ENCODE measurements at regions not wholly inside any gene's neighbourhood (a gene's known extent, or its start where the extent isn't known, plus 50 kb on each side); places are given as distances from the start of the nearest gene placed in this dataset.
A peak's percentile ranks its signal among the peaks of the same experiment; 100 is the strongest.

- no peaks in the 10 kb centered on the region for H3K36me3 Mint-ChIP-seq (ENCODE audit: low read depth)
- H3K27me3 Mint-ChIP-seq (ENCODE audit: low read depth) = peaks cover 4% of the 10 kb centered on the region
- intact Hi-C loops (cut with micrococcal nuclease) = loop anchor here (1.0 to 10.0 kb wide), 7 partner anchors 9 to 424 kb away; partner anchors contain the start of genes ABCE1, ANAPC10, MMAA and OTUD4
- peaks cover 2% of the 10 kb centered on the region for H3K9me3 Mint-ChIP-seq
- DNase-seq = peak; percentile 8
- CTCF ChIA-PET = interaction anchor here (0.7 kb wide), 1 partner anchor 16 kb away, joined by 4 read pairs; no protein-coding TSS in a partner anchor
- H3K4me3 Mint-ChIP-seq = no peak overlapping the region
- peaks cover 34% of the 10 kb centered on the region for H3K4me1 Mint-ChIP-seq (ENCODE audit: low read depth)
- H3K27ac Mint-ChIP-seq = peak overlapping the region; percentile 72
These were observed 127.5 kb upstream of the OTUD4 start for GRCh38 chr4:145307763-145308430.

GRCh38 chr4:145307120-145307519 is 126.7 kb upstream of the OTUD4 start:
- no peak overlapping the region for H3K4me3 Mint-ChIP-seq
- intact Hi-C loops (cut with micrococcal nuclease) = loop anchor here (5.0 to 10.0 kb wide), 2 partner anchors 248 to 425 kb away; no protein-coding TSS in a partner anchor
- peaks cover 2% of the 10 kb centered on the region for H3K9me3 Mint-ChIP-seq
- CTCF ChIA-PET = no interaction called here
- H3K27me3 Mint-ChIP-seq (ENCODE audit: low read depth) = peaks cover 4% of the 10 kb centered on the region
- peaks cover 34% of the 10 kb centered on the region for H3K4me1 Mint-ChIP-seq (ENCODE audit: low read depth)
- no peaks in the 10 kb centered on the region for H3K36me3 Mint-ChIP-seq (ENCODE audit: low read depth)
- DNase-seq = no peak
- no peak overlapping the region for H3K27ac Mint-ChIP-seq

- intact Hi-C loops (cut with micrococcal nuclease) = loop anchor here (10.0 kb wide), 1 partner anchor 252 kb away; no protein-coding TSS in a partner anchor
- Mint-ChIP-seq H3K36me3 (ENCODE audit: low read depth) (no peaks in the 10 kb centered on the region), H3K9me3 (peaks cover 2% of the 10 kb centered on the region), H3K4me1 (ENCODE audit: low read depth) (peaks cover 33% of the 10 kb centered on the region), H3K27me3 (ENCODE audit: low read depth) (peaks cover 3% of the 10 kb centered on the region), H3K27ac (no peak overlapping the region), H3K4me3 (no peak overlapping the region)
- no peak for DNase-seq
- CTCF ChIA-PET = interaction anchor here (0.6 kb wide), 2 partner anchors 127 to 345 kb away, joined by 3 to 5 read pairs; no protein-coding TSS in a partner anchor
These were observed 122.3 kb upstream of the OTUD4 start for GRCh38 chr4:145302725-145303124.

- no peak overlapping the region for H3K27ac Mint-ChIP-seq
- peaks cover 5% of the 10 kb centered on the region for H3K27me3 Mint-ChIP-seq (ENCODE audit: low read depth)
- no peak overlapping the region for H3K4me3 Mint-ChIP-seq
- H3K4me1 Mint-ChIP-seq (ENCODE audit: low read depth) = peaks cover 23% of the 10 kb centered on the region
- intact Hi-C loops (cut with micrococcal nuclease) = loop anchor here (2.0 to 10.0 kb wide), 2 partner anchors 205 to 253 kb away; no protein-coding TSS in a partner anchor
- peaks cover 2% of the 10 kb centered on the region for H3K9me3 Mint-ChIP-seq
- DNase-seq = no peak
- CTCF ChIA-PET = no interaction called here
- H3K36me3 Mint-ChIP-seq (ENCODE audit: low read depth) = no peaks in the 10 kb centered on the region
These were observed 121.1 kb upstream of the OTUD4 start for GRCh38 chr4:145301386-145302080.

- peak; percentile 88 for DNase-seq
- peaks cover 23% of the 10 kb centered on the region for H3K4me1 Mint-ChIP-seq (ENCODE audit: low read depth)
- no peak overlapping the region for H3K27ac Mint-ChIP-seq
- peaks cover 9% of the 10 kb centered on the region for H3K27me3 Mint-ChIP-seq (ENCODE audit: low read depth)
- peaks cover 2% of the 10 kb centered on the region for H3K9me3 Mint-ChIP-seq
- no peak overlapping the region for H3K4me3 Mint-ChIP-seq
- CTCF ChIA-PET = no interaction called here
- no peaks in the 10 kb centered on the region for H3K36me3 Mint-ChIP-seq (ENCODE audit: low read depth)
- intact Hi-C loops (cut with micrococcal nuclease) = loop anchor here (1.0 to 10.0 kb wide), 7 partner anchors 9 to 638 kb away; partner anchors contain the start of genes OTUD4 and ZNF827
These were observed 119.1 kb upstream of the OTUD4 start for GRCh38 chr4:145299380-145300076.

GRCh38 chr4:145298885-145299284 is 118.5 kb upstream of the OTUD4 start:
- no peaks in the 10 kb centered on the region for H3K36me3 Mint-ChIP-seq (ENCODE audit: low read depth)
- no peaks in the 10 kb centered on the region for H3K9me3 Mint-ChIP-seq
- intact Hi-C loops (cut with micrococcal nuclease) = loop anchor here (1.0 to 5.0 kb wide), 5 partner anchors 9 to 638 kb away; partner anchors contain the start of genes OTUD4 and ZNF827
- H3K27me3 Mint-ChIP-seq (ENCODE audit: low read depth) = peaks cover 10% of the 10 kb centered on the region
- peaks cover 21% of the 10 kb centered on the region for H3K4me1 Mint-ChIP-seq (ENCODE audit: low read depth)
- no peak for DNase-seq
- no peak overlapping the region for H3K27ac Mint-ChIP-seq
- CTCF ChIA-PET = no interaction called here
- H3K4me3 Mint-ChIP-seq = no peak overlapping the region

- intact Hi-C loops (cut with micrococcal nuclease) = loop anchor here (5.0 kb wide), 1 partner anchor 640 kb away; the partner anchor contains the start of gene ZNF827
These were observed 117.2 kb upstream of the OTUD4 start for GRCh38 chr4:145297556-145297955.

GRCh38 chr4:145295547-145295946 is 115.2 kb upstream of the OTUD4 start:
- H3K27me3 Mint-ChIP-seq (ENCODE audit: low read depth) = peaks cover 13% of the 10 kb centered on the region
- H3K4me3 Mint-ChIP-seq = no peak overlapping the region
- DNase-seq = no peak
- peaks cover 20% of the 10 kb centered on the region for H3K4me1 Mint-ChIP-seq (ENCODE audit: low read depth)
- no peaks in the 10 kb centered on the region for H3K36me3 Mint-ChIP-seq (ENCODE audit: low read depth)
- H3K9me3 Mint-ChIP-seq = no peaks in the 10 kb centered on the region
- intact Hi-C loops (cut with micrococcal nuclease) = loop anchor here (5.0 kb wide), 1 partner anchor 642 kb away; the partner anchor contains the start of gene ZNF827
- no peak overlapping the region for H3K27ac Mint-ChIP-seq
- CTCF ChIA-PET = no interaction called here

More at GRCh38 chr4:145297556-145297955, 117.2 kb upstream of the OTUD4 start:
- Mint-ChIP-seq H3K4me1 (ENCODE audit: low read depth) (peaks cover 23% of the 10 kb centered on the region), H3K27me3 (ENCODE audit: low read depth) (peaks cover 10% of the 10 kb centered on the region), H3K36me3 (ENCODE audit: low read depth) (no peaks in the 10 kb centered on the region), H3K9me3 (no peaks in the 10 kb centered on the region), H3K27ac (no peak overlapping the region), H3K4me3 (no peak overlapping the region)
- DNase-seq = no peak
- CTCF ChIA-PET = no interaction called here

GRCh38 chr4:145295122-145295521 is 114.7 kb upstream of the OTUD4 start:
- DNase-seq = no peak
- H3K4me1 Mint-ChIP-seq (ENCODE audit: low read depth) = peaks cover 16% of the 10 kb centered on the region
- no peak overlapping the region for H3K27ac Mint-ChIP-seq
- CTCF ChIA-PET = no interaction called here
- no peaks in the 10 kb centered on the region for H3K36me3 Mint-ChIP-seq (ENCODE audit: low read depth)
- intact Hi-C loops (cut with micrococcal nuclease) = loop anchor here (5.0 kb wide), 1 partner anchor 642 kb away; the partner anchor contains the start of gene ZNF827
- peaks cover 13% of the 10 kb centered on the region for H3K27me3 Mint-ChIP-seq (ENCODE audit: low read depth)
- no peaks in the 10 kb centered on the region for H3K9me3 Mint-ChIP-seq
- no peak overlapping the region for H3K4me3 Mint-ChIP-seq

- H3K4me1 Mint-ChIP-seq (ENCODE audit: low read depth) = peaks cover 2% of the 10 kb centered on the region
- no peak overlapping the region for H3K4me3 Mint-ChIP-seq
- intact Hi-C loops (cut with micrococcal nuclease) = no loop called here
- H3K27me3 Mint-ChIP-seq (ENCODE audit: low read depth) = peaks cover 13% of the 10 kb centered on the region
- no peak overlapping the region for H3K27ac Mint-ChIP-seq
- CTCF ChIA-PET = no interaction called here
- no peak for DNase-seq
- no peaks in the 10 kb centered on the region for H3K36me3 Mint-ChIP-seq (ENCODE audit: low read depth)
- no peaks in the 10 kb centered on the region for H3K9me3 Mint-ChIP-seq
These were observed 113.3 kb upstream of the OTUD4 start for GRCh38 chr4:145293658-145294057.

- Mint-ChIP-seq H3K4me3 (no peak overlapping the region), H3K27me3 (ENCODE audit: low read depth) (peaks cover 17% of the 10 kb centered on the region), H3K36me3 (ENCODE audit: low read depth) (no peaks in the 10 kb centered on the region), H3K4me1 (ENCODE audit: low read depth) (peaks cover 2% of the 10 kb centered on the region), H3K27ac (no peak overlapping the region), H3K9me3 (no peaks in the 10 kb centered on the region)
- DNase-seq = no peak
- intact Hi-C loops (cut with micrococcal nuclease) = no loop called here
- CTCF ChIA-PET = no interaction called here
These were observed 110.6 kb upstream of the OTUD4 start for GRCh38 chr4:145290955-145291354.
